ENCODE measurements at regions not wholly inside any gene's neighbourhood (a gene's known extent, or its start where the extent isn't known, plus 50 kb on each side); places are given as distances from the start of the nearest gene placed in this dataset.

GRCh38 chr2:84314250-84314649 is 144.8 kb downstream of the SUCLG1 start:
- TF ChIP-seq CTCF (IDR thresholded peaks at IDR 0.05) (no peak), POLR2A (IDR thresholded peaks at IDR 0.05) (no peak)

Measured in heart left ventricle (tissue), 13 donors.